Testis (tissue), 2 donors: ENCODE measurements at regions not wholly inside any gene's neighbourhood (a gene's known extent, or its start where the extent isn't known, plus 50 kb on each side); places are given as distances from the start of the nearest gene placed in this dataset.

ENCODE experiments used
- DNase-seq: peaks from one replicate; pipeline ENCODE4 v3.0.0-alpha.2; 2019
- H3K27ac ChIP-seq, 2 donors: fragments of 200-600 bp; sonication (generic); one replicate each; pipeline ENCODE4 v1.5.1; 2019
- H3K27me3 ChIP-seq: fragments of 200-600 bp; sonication (generic); one replicate; pipeline ENCODE4 v1.5.1; 2019
- H3K36me3 ChIP-seq: fragments of 200-600 bp; sonication (generic); one replicate; pipeline ENCODE4 v1.5.1; 2017; ENCODE audit warnings: low read depth; ENCODE audit errors: missing control alignments
- H3K4me1 ChIP-seq: fragments of 200-600 bp; sonication (generic); one replicate; pipeline ENCODE4 v1.5.1; 2019
- H3K4me3 ChIP-seq, 2 donors: fragments of 200-600 bp; sonication (generic); one replicate each; pipeline ENCODE4 v1.5.1; 2017 to 2019
- H3K9me3 ChIP-seq: fragments of 200-600 bp; sonication (generic); one replicate; pipeline ENCODE4 v1.5.1; 2017
- POLR2A ChIP-seq: fragments of 450-650 bp; IDR thresholded peaks from one replicate; pipeline ENCODE4 v1.6.1; 2017; ENCODE audit warnings: antibody characterized with exemption, mild to moderate bottlenecking, moderate library complexity
- WGBS, 2 donors: methylation state at CpG; one replicate each; pipeline ENCODE4 v1.1.5; 2018; 5-methylcytosine and 5-hydroxymethylcytosine counted together
- intact Hi-C: fragments of 100-400 bp; cut with DNase I; formaldehyde crosslinking; loops from one replicate; pipeline ENCODE4 v1.15.1; 2023; ENCODE audit warnings: low total_unique reads
- TF ChIP-seq, protein P1 (sequence below), 3 experiments: fragments of 450-650 bp in 2 of 3; fragments of 200-600 bp in 1 of 3; sonication (generic) in 1 of 3; IDR thresholded peaks; one replicate each; pipeline ENCODE4 v1.5.1; 2016 to 2019; ENCODE audit warnings: antibody characterized with exemption in 3 of 3, mild to moderate bottlenecking in 2 of 3, moderate library complexity in 1 of 3

DNA sequence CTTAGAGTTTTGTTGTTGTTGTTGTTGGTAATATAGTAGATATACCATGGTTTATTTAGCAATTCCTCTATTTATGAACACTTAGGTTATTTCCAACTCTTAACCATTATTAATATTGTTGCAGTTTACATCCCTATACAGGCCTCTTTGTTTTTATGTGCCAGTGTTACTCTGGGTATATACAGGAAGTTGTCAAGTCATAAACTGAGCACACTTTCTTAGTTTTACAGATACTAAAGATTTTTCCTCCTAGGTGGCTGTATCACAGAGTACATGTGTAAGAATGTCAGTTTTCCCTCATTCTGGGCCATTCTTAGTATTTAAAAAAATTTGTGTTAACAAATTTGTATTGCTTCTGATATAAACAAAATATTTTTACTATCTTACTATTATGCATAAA is 128.4 kb downstream of the ARL4A start:
- DNase-seq = no peak
- H3K9me3 ChIP-seq = no peaks in the 10 kb centered on the region
- H3K27ac ChIP-seq = no peak overlapping the region
- H3K4me3 ChIP-seq = no peak overlapping the region
- H3K4me1 ChIP-seq = no peaks in the 10 kb centered on the region
- intact Hi-C loops = no loop called here
- H3K36me3 ChIP-seq = no peaks in the 10 kb centered on the region
- TF ChIP-seq, protein P1, sequence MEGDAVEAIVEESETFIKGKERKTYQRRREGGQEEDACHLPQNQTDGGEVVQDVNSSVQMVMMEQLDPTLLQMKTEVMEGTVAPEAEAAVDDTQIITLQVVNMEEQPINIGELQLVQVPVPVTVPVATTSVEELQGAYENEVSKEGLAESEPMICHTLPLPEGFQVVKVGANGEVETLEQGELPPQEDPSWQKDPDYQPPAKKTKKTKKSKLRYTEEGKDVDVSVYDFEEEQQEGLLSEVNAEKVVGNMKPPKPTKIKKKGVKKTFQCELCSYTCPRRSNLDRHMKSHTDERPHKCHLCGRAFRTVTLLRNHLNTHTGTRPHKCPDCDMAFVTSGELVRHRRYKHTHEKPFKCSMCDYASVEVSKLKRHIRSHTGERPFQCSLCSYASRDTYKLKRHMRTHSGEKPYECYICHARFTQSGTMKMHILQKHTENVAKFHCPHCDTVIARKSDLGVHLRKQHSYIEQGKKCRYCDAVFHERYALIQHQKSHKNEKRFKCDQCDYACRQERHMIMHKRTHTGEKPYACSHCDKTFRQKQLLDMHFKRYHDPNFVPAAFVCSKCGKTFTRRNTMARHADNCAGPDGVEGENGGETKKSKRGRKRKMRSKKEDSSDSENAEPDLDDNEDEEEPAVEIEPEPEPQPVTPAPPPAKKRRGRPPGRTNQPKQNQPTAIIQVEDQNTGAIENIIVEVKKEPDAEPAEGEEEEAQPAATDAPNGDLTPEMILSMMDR (IDR thresholded peaks at IDR 0.05) = no peak
- TF ChIP-seq POLR2A = no peak
- no peaks in the 10 kb centered on the region for H3K27me3 ChIP-seq

DNA sequence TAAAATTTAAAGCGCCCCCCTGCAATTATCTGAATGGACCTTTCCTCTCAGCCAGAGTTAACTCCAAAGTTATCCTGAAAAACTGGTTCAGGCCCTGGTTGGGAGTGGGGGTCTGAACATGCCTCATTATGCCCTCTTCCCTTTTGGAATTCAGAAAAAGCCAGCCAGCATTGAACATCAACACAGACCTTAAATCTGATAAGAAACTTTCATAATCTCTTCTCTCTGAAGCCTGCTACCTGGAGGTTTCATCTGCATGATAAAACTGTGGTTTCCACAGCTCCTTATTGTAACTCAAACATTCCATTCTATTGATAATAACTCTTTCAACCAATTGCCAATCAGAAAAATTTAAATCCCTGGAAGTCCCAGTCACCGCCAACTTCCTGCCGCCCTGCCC is 133.3 kb downstream of the ARL4A start:
- 95% methylated on average over 3 of the region's 3 CpGs for WGBS, 2 donors
- Histone ChIP-seq H3K27ac (no peak overlapping the region), H3K27me3 (no peaks in the 10 kb centered on the region), H3K9me3 (no peaks in the 10 kb centered on the region), H3K4me1 (no peaks in the 10 kb centered on the region), H3K36me3 (no peaks in the 10 kb centered on the region), H3K4me3 (no peak overlapping the region)
- intact Hi-C loops = no loop called here
- DNase-seq = no peak
- TF ChIP-seq, protein P1 (IDR thresholded peaks at IDR 0.05) = no peak
- TF ChIP-seq POLR2A = no peak

DNA sequence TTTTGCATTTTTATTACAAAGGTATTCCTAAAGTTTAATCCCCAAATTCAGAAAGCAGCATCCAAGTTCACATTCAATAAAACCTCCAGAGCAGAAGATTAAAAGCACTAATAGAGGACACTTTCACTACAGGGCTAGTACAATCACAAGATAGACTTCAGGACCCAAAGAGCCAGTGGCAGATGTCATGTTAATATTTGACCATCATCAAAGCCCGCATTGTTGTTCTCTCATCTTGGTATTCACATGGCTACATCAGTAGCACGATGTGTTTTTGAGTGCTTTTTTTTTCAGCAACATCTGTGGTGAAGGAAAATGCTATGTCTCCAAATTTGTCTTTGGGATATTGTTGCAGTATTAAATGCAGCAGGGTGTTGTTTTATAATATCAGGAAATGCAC is 134.3 kb downstream of the ARL4A start:
- Histone ChIP-seq H3K36me3 (no peaks in the 10 kb centered on the region), H3K27ac (no peak overlapping the region), H3K27me3 (no peaks in the 10 kb centered on the region), H3K4me1 (no peaks in the 10 kb centered on the region), H3K9me3 (no peaks in the 10 kb centered on the region), H3K4me3 (no peak overlapping the region)
- intact Hi-C loops = no loop called here
- no peak for DNase-seq
- TF ChIP-seq, protein P1 (IDR thresholded peaks at IDR 0.05) = no peak
- TF ChIP-seq POLR2A = no peak
- 70 to 72% methylated on average over 2 of the region's 2 CpGs for WGBS, 2 donors

DNA sequence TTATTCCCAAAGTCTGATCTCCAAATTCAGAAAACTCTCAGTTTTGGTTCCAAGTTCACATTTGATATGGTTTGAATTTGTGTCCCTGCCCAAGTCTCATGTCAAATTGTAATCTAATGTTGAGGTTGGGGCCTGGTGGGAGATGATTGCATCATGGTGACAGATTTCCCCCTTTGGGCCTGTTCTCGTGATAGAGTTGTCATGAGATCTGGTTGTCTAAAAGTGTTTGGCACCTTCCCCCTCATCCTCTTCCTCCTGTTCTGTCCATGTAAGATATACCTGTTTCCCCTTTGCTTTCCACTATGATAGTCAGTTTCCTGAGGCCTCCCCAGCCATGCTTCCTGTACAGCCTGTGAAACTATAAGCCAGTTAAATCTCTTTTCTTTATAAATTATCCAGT is 138.6 kb downstream of the ARL4A start:
- no peak for TF ChIP-seq POLR2A
- TF ChIP-seq, protein P1 (IDR thresholded peaks at IDR 0.05) = no peak
- H3K4me1 ChIP-seq = no peaks in the 10 kb centered on the region
- no peak overlapping the region for H3K4me3 ChIP-seq
- no peak overlapping the region for H3K27ac ChIP-seq
- H3K9me3 ChIP-seq = no peaks in the 10 kb centered on the region
- intact Hi-C loops = no loop called here
- H3K36me3 ChIP-seq = no peaks in the 10 kb centered on the region
- H3K27me3 ChIP-seq = no peaks in the 10 kb centered on the region
- 85 to 100% methylated on average over 1 of the region's 1 CpG for WGBS, 2 donors
- no peak for DNase-seq

DNA sequence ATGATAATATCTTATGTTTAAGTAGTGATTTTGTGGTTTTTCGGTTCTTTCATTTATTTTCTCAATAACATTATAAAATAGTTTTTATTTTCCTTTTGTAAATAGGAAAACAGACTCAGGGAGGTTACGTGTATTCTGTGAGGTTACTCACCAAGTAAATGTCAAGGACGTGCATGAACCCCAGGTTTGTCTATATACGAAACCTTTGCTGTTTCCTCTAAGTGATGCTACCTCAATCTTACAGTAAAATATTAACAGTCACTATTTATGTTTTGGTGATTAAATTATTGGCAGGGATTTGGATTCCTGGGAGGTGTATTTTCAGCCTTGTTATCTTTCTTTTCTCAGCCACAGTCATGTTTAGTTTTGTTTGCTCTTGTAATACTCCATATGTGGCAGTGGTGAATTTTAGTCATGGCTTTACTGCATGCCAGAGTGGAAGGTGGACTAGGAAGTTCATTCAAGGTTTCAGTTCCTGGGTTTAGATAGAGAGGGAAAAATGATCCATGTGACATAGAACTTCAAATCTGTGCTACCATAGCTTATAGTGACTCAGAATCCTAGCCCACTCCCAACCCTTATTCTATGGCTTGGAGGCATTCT is 139.9 kb downstream of the ARL4A start:
- Histone ChIP-seq H3K27ac (no peak overlapping the region), H3K4me3 (no peak overlapping the region), H3K9me3 (no peaks in the 10 kb centered on the region), H3K4me1 (no peaks in the 10 kb centered on the region), H3K27me3 (no peaks in the 10 kb centered on the region), H3K36me3 (no peaks in the 10 kb centered on the region)
- no peak for DNase-seq
- intact Hi-C loops = no loop called here
- WGBS, 2 donors = 90 to 91% methylated on average over 4 of the region's 4 CpGs
- TF ChIP-seq POLR2A = no peak
- TF ChIP-seq, protein P1 (IDR thresholded peaks at IDR 0.05) = no peak
